ENCODE measurements at regions not wholly inside any gene's neighbourhood (a gene's known extent, or its start where the extent isn't known, plus 50 kb on each side); places are given as distances from the start of the nearest gene placed in this dataset.

DNA sequence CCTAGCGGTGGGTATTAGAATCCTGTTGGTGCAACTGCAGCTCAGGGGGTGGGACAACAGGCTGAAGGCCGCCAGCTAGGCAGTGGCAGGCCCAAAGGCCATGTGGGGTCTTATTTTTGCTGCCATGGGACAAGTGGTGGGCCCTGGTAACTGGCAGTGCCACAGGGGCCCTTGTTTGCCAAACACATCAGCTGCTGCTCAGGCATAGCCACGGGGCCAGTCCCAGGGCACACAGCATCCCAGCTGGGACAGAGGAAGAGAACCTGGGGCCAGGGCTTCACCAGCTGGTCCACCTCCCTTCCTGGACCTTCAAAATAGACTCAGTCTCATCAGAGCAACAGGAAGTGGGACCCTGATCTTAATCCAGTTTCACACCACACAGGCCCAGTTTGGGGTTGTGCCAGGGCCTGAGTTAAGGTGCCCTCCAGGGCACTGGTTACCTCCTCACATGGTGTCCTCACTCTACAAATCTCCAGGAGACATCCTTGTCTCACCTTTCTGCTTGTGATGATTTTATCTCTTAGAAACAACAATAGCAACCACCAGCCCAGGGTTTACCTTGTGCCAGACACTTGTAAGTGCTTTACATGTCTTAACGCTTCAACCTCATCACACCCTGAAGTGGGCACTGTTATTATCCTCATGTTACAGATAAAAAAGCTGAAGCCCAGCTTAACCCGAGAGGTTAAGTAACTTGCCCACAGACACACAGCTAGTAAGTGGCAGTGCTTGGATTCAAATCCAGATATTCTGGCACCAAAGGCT, 98.5 kb downstream of the GYPC start:
- DNase-seq (ENCODE audit: low spot score) (no peak), ATAC-seq (ENCODE audit: low FRiP score) (no peak)
- TF ChIP-seq, protein P1, sequence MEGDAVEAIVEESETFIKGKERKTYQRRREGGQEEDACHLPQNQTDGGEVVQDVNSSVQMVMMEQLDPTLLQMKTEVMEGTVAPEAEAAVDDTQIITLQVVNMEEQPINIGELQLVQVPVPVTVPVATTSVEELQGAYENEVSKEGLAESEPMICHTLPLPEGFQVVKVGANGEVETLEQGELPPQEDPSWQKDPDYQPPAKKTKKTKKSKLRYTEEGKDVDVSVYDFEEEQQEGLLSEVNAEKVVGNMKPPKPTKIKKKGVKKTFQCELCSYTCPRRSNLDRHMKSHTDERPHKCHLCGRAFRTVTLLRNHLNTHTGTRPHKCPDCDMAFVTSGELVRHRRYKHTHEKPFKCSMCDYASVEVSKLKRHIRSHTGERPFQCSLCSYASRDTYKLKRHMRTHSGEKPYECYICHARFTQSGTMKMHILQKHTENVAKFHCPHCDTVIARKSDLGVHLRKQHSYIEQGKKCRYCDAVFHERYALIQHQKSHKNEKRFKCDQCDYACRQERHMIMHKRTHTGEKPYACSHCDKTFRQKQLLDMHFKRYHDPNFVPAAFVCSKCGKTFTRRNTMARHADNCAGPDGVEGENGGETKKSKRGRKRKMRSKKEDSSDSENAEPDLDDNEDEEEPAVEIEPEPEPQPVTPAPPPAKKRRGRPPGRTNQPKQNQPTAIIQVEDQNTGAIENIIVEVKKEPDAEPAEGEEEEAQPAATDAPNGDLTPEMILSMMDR (IDR thresholded peaks at IDR 0.05): no peak

- DNase-seq (ENCODE audit: low spot score) (no peak), ATAC-seq (ENCODE audit: low FRiP score) (no peak)
These were observed 100.2 kb downstream of the GYPC start for GRCh38 chr2:126756125-126756524.

GRCh38 chr2:126761256-126761980, 105.5 kb downstream of the GYPC start:
- no peak for DNase-seq (ENCODE audit: low spot score)
- TF ChIP-seq, protein P1 (IDR thresholded peaks at IDR 0.05): no peak
- no peak for ATAC-seq (ENCODE audit: low FRiP score)

More at GRCh38 chr2:126756125-126756524, 100.2 kb downstream of the GYPC start:
- TF ChIP-seq, protein P1 (IDR thresholded peaks at IDR 0.05): no peak

GRCh38 chr2:126761981-126762878, 106.3 kb downstream of the GYPC start:
- ATAC-seq (ENCODE audit: low FRiP score) (no peak), DNase-seq (ENCODE audit: low spot score) (no peak)
- TF ChIP-seq, protein P1 (IDR thresholded peaks at IDR 0.05): no peak

DNA sequence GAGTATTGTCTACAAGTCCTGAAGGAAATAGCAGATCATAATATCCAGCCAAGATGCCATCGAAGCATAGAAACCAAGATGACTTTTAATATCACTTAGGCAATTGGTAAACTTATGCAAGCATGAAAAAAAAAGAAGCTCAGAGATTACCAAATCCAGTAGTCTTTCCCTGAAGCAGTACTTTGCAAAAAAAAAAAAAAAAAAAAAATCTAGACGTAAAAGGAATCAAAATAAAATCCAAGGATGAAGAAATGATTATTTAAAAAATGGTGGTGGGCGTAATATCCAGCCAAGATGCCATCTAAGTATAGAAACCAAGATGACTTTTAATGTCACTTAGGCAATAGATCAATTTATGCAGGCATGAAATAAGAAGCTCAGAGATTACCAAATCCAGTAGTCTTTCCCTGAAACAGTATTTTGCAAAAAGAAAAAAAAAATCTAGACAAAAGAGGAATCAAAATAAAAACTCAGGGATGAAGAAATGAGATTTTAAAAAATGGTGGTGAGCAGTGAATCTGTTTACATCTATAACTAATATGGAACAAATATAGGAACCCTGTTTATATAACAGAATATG, 108.8 kb downstream of the GYPC start:
- ATAC-seq (ENCODE audit: low FRiP score) (no peak), DNase-seq (ENCODE audit: low spot score) (no peak)
- TF ChIP-seq, protein P1 (IDR thresholded peaks at IDR 0.05): no peak

DNA sequence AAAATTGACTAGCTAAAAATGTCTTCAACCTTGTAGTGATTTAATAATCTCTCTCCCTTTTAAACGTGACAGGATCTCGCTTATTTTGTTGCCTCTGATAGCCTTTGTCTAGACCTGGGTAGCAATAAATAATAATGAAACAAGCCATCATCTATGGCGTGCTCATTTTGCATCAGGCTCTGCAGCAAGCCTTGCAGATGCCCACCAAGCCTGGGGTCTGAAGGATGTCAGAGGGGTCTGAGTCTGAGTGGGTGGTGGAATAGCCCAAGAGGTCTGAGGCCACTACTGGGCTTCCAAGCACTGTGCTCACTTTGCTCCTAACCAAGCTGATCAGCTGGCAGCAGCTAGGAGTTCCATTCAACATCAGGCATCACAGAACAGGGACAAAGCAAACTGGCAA, 109.4 kb downstream of the GYPC start:
- ATAC-seq (ENCODE audit: low FRiP score): no peak
- TF ChIP-seq, protein P1 (IDR thresholded peaks at IDR 0.05): no peak
- DNase-seq (ENCODE audit: low spot score): no peak

All from omental fat pad (tissue), 3 donors.